ENCODE measurements at regions not wholly inside any gene's neighbourhood (a gene's known extent, or its start where the extent isn't known, plus 50 kb on each side); places are given as distances from the start of the nearest gene placed in this dataset.

DNA sequence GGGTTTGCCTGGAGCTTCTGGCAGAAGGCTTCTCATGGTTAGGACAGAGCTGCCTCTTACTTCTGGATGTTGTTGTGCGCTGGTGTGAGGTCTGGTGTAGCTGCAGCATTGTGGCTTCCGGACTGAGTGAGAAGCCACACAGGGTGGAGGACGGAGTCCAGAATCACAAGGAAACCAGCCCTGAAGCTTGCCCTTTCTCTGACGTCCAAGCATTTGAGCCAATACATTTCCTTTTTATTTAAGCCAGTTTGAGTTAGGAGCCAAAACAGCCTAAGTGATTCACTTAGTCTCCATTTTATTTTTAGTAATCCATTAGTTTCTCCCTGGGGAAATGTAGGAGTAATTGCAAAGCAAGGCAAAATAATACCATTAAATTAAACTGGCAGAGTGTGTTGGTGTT is 402.4 kb upstream of the RGS6 start:
- intact Hi-C loops (cut with micrococcal nuclease), result loop anchor here (1.0 kb wide), 1 partner anchor 9 kb away; no protein-coding TSS in a partner anchor

DNA sequence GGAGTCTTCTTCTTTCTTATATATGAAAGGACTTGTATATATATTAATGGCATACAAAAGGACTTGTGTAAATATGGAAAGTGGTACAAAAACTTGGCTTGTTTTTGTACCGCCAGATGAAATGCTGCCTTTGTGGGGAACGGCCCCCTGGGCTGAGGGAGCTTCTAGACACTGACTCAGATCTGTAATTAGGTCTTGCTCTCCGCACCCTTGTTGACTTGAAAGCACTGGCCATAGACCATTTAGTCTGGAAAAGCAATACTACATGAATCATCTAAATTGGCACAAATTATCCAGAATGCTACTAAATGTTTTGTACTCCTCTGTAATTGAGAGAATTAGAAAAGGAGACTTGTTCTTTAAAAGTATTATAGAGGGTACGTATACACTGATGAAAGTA is 399.9 kb upstream of the RGS6 start:
- H3K4me3 ChIP-seq (replicated peaks in 1 of 3; ENCODE audit: insufficient read depth in 1 of 3, low read depth in 1 of 3, low read length in 3 of 3), result no peak overlapping the region
- no peak for TF ChIP-seq POLR2A (IDR thresholded peaks at IDR 0.05; ENCODE audit: low read depth, low read length)
- dilution Hi-C loops (cut with MboI; ENCODE audit: extremely low pct_ligation_motif_present, low sequenced_read_pairs) (no loop called here), intact Hi-C loops (cut with micrococcal nuclease) (no loop called here)
- ChIA-PET CTCF (no interaction called here), POLR2A (no interaction called here)
- H3K9me1 ChIP-seq (replicated peaks; ENCODE audit: control insufficient read depth, extremely low read depth, insufficient read depth, low read length), result no peaks in the 10 kb centered on the region
- no peaks in the 10 kb centered on the region for H4K20me1 ChIP-seq (replicated peaks; ENCODE audit: control insufficient read depth, extremely low read depth, insufficient read depth, low read length)
- no peak overlapping the region for H3K9ac ChIP-seq (replicated peaks; ENCODE audit: extremely low read depth, insufficient read depth, low read length)
- H3K4me1 ChIP-seq (ENCODE audit: control insufficient read depth, extremely low read depth, insufficient read depth, low read length), result no peaks in the 10 kb centered on the region
- H3K36me3 ChIP-seq (ENCODE audit: control insufficient read depth in 2 of 2, extremely low read depth in 1 of 2, insufficient read depth in 2 of 2, low read length in 2 of 2), result no peaks in the 10 kb centered on the region
- H3K4me2 ChIP-seq (ENCODE audit: insufficient read depth, low read length), result no peak overlapping the region
- H3K27ac ChIP-seq (ENCODE audit: insufficient read depth, low read depth, low read length), result no peak overlapping the region
- no TSS peak for BruUV-seq (replicated peaks)
- FAIRE-seq, result no peak
- H3K27me3 ChIP-seq (ENCODE audit: control insufficient read depth in 2 of 2, insufficient read depth in 2 of 2, low read length in 2 of 2), result no peaks in the 10 kb centered on the region
- DNase-seq (ENCODE audit: low read depth, low spot score), result no peak
- no peaks in the 10 kb centered on the region for H3K79me2 ChIP-seq (ENCODE audit: control insufficient read depth, insufficient read depth, low read length)
- no peak overlapping the region for H2AFZ ChIP-seq (ENCODE audit: low read depth, low read length)
- no peaks in the 10 kb centered on the region for H3K9me3 ChIP-seq (replicated peaks; ENCODE audit: control insufficient read depth, insufficient read depth, low read length)

More for the DNA sequence above, 402.4 kb upstream of the RGS6 start:
- Histone ChIP-seq H4K20me1 (replicated peaks; ENCODE audit: control insufficient read depth, extremely low read depth, insufficient read depth, low read length) (no peaks in the 10 kb centered on the region), H3K4me2 (ENCODE audit: insufficient read depth, low read length) (no peak overlapping the region), H3K36me3 (ENCODE audit: control insufficient read depth in 2 of 2, extremely low read depth in 1 of 2, insufficient read depth in 2 of 2, low read length in 2 of 2) (no peaks in the 10 kb centered on the region), H3K9me1 (replicated peaks; ENCODE audit: control insufficient read depth, extremely low read depth, insufficient read depth, low read length) (no peaks in the 10 kb centered on the region), H3K27ac (ENCODE audit: insufficient read depth, low read depth, low read length) (no peak overlapping the region), H3K4me1 (ENCODE audit: control insufficient read depth, extremely low read depth, insufficient read depth, low read length) (no peaks in the 10 kb centered on the region), H3K9ac (replicated peaks; ENCODE audit: extremely low read depth, insufficient read depth, low read length) (no peak overlapping the region), H2AFZ (ENCODE audit: low read depth, low read length) (no peak overlapping the region), H3K27me3 (ENCODE audit: control insufficient read depth in 2 of 2, insufficient read depth in 2 of 2, low read length in 2 of 2) (no peaks in the 10 kb centered on the region), H3K79me2 (ENCODE audit: control insufficient read depth, insufficient read depth, low read length) (no peaks in the 10 kb centered on the region), H3K4me3 (replicated peaks in 1 of 3; ENCODE audit: insufficient read depth in 1 of 3, low read depth in 1 of 3, low read length in 3 of 3) (no peak overlapping the region), H3K9me3 (replicated peaks; ENCODE audit: control insufficient read depth, insufficient read depth, low read length) (no peaks in the 10 kb centered on the region)
- no TSS peak for BruUV-seq (replicated peaks)
- dilution Hi-C loops (cut with MboI; ENCODE audit: extremely low pct_ligation_motif_present, low sequenced_read_pairs), result no loop called here
- FAIRE-seq, result no peak
- no peak for DNase-seq (ENCODE audit: low read depth, low spot score)
- no peak for TF ChIP-seq POLR2AphosphoS5 (IDR thresholded peaks at IDR 0.05; ENCODE audit: insufficient read depth, low read depth, low read length)
- CTCF ChIA-PET, result interaction anchor here (1.2 kb wide), 2 partner anchors 10 to 223 kb away, joined by 4 read pairs; no protein-coding TSS in a partner anchor
- POLR2A ChIA-PET, result no interaction called here

GRCh38 chr14:71532790-71533189 is 399.4 kb upstream of the RGS6 start:
- H2AFZ ChIP-seq (ENCODE audit: low read depth, low read length), result no peak overlapping the region
- dilution Hi-C loops (cut with MboI; ENCODE audit: extremely low pct_ligation_motif_present, low sequenced_read_pairs), result no loop called here
- H3K27ac ChIP-seq (ENCODE audit: insufficient read depth, low read depth, low read length), result no peak overlapping the region
- no TSS peak for BruUV-seq (replicated peaks)
- H3K4me1 ChIP-seq (ENCODE audit: control insufficient read depth, extremely low read depth, insufficient read depth, low read length), result no peaks in the 10 kb centered on the region
- DNase-seq (ENCODE audit: low read depth, low spot score), result no peak
- no peaks in the 10 kb centered on the region for H4K20me1 ChIP-seq (replicated peaks; ENCODE audit: control insufficient read depth, extremely low read depth, insufficient read depth, low read length)
- intact Hi-C loops (cut with micrococcal nuclease), result no loop called here
- CTCF ChIA-PET, result no interaction called here
- no peak overlapping the region for H3K4me2 ChIP-seq (ENCODE audit: insufficient read depth, low read length)
- FAIRE-seq, result no peak
- POLR2A ChIA-PET, result no interaction called here
- H3K9ac ChIP-seq (replicated peaks; ENCODE audit: extremely low read depth, insufficient read depth, low read length), result no peak overlapping the region
- no peak overlapping the region for H3K4me3 ChIP-seq (replicated peaks in 1 of 3; ENCODE audit: insufficient read depth in 1 of 3, low read depth in 1 of 3, low read length in 3 of 3)
- no peaks in the 10 kb centered on the region for H3K36me3 ChIP-seq (ENCODE audit: control insufficient read depth in 2 of 2, extremely low read depth in 1 of 2, insufficient read depth in 2 of 2, low read length in 2 of 2)
- H3K79me2 ChIP-seq (ENCODE audit: control insufficient read depth, insufficient read depth, low read length), result no peaks in the 10 kb centered on the region
- TF ChIP-seq MAX (IDR thresholded peaks at IDR 0.05; ENCODE audit: insufficient read depth, insufficient read length) (no peak), JUN (IDR thresholded peaks at IDR 0.05; ENCODE audit: borderline replicate concordance, insufficient read depth, insufficient read length, low read depth) (no peak), POLR2AphosphoS5 (IDR thresholded peaks at IDR 0.05; ENCODE audit: insufficient read depth, low read depth, low read length) (no peak), GATA2 (IDR thresholded peaks at IDR 0.05; ENCODE audit: insufficient read depth, insufficient read length, low read depth, low read length) (no peak), POLR2A (IDR thresholded peaks at IDR 0.05; ENCODE audit: low read depth, low read length) (no peak), FOS (IDR thresholded peaks at IDR 0.05; ENCODE audit: borderline replicate concordance, insufficient read depth, low read length) (no peak), EZH2 (IDR thresholded peaks at IDR 0.05; ENCODE audit: borderline replicate concordance, low read depth, low read length, severe bottlenecking) (no peak), MYC (IDR thresholded peaks at IDR 0.05; ENCODE audit: low read depth, low read length) (no peak)
- TF ChIP-seq, protein P1, sequence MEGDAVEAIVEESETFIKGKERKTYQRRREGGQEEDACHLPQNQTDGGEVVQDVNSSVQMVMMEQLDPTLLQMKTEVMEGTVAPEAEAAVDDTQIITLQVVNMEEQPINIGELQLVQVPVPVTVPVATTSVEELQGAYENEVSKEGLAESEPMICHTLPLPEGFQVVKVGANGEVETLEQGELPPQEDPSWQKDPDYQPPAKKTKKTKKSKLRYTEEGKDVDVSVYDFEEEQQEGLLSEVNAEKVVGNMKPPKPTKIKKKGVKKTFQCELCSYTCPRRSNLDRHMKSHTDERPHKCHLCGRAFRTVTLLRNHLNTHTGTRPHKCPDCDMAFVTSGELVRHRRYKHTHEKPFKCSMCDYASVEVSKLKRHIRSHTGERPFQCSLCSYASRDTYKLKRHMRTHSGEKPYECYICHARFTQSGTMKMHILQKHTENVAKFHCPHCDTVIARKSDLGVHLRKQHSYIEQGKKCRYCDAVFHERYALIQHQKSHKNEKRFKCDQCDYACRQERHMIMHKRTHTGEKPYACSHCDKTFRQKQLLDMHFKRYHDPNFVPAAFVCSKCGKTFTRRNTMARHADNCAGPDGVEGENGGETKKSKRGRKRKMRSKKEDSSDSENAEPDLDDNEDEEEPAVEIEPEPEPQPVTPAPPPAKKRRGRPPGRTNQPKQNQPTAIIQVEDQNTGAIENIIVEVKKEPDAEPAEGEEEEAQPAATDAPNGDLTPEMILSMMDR (IDR thresholded peaks at IDR 0.05; ENCODE audit: extremely low read depth in 1 of 2, insufficient read depth in 1 of 2, low read depth in 1 of 2, low read length in 2 of 2), result no peak
- H3K9me1 ChIP-seq (replicated peaks; ENCODE audit: control insufficient read depth, extremely low read depth, insufficient read depth, low read length), result no peaks in the 10 kb centered on the region
- H3K27me3 ChIP-seq (ENCODE audit: control insufficient read depth in 2 of 2, insufficient read depth in 2 of 2, low read length in 2 of 2), result no peaks in the 10 kb centered on the region
- no peaks in the 10 kb centered on the region for H3K9me3 ChIP-seq (replicated peaks; ENCODE audit: control insufficient read depth, insufficient read depth, low read length)
